GM12874 (cell line): ENCODE measurements at regions not wholly inside any gene's neighbourhood (a gene's known extent, or its start where the extent isn't known, plus 50 kb on each side); places are given as distances from the start of the nearest gene placed in this dataset.

Source experiments
- CTCF ChIP-seq: IDR thresholded peaks from 2 replicates; pipeline ENCODE4 v1.5.1; 2011; ENCODE audit warnings: low read depth, mild to moderate bottlenecking, control low read depth, low read length, moderate library complexity; ENCODE audit not compliant: insufficient read depth

- TF ChIP-seq CTCF: no peak
These were observed 224.1 kb upstream of the ISL1 start for GRCh38 chr5:51159164-51159563.

- no peak for TF ChIP-seq CTCF
These were observed 223.6 kb upstream of the ISL1 start for GRCh38 chr5:51159606-51160005.

- no peak for TF ChIP-seq CTCF
These were observed 221.0 kb upstream of the ISL1 start for GRCh38 chr5:51162245-51162644.

GRCh38 chr5:51172903-51173626 is 210.2 kb upstream of the ISL1 start:
- no peak for TF ChIP-seq CTCF

GRCh38 chr5:51181208-51181894 is 201.9 kb upstream of the ISL1 start:
- no peak for TF ChIP-seq CTCF

GRCh38 chr5:51185850-51186329 is 197.4 kb upstream of the ISL1 start:
- no peak for TF ChIP-seq CTCF

- no peak for TF ChIP-seq CTCF
These were observed 195.2 kb upstream of the ISL1 start for GRCh38 chr5:51188001-51188591.
